Upper lobe of left lung (tissue), 6 donors: ENCODE measurements at regions not wholly inside any gene's neighbourhood (a gene's known extent, or its start where the extent isn't known, plus 50 kb on each side); places are given as distances from the start of the nearest gene placed in this dataset.

Experiments used
- ATAC-seq, 2 donors: fragments of 200-7000 bp; cut with Tn5 transposase; one replicate each; pipeline ENCODE4 v1.9.1; 2022; ENCODE audit warnings: mild to moderate bottlenecking in 2 of 2, moderate library complexity in 2 of 2; ENCODE audit not compliant: low FRiP score in 2 of 2
- DNase-seq, 2 donors: peaks; one replicate each; pipeline ENCODE4 v3.0.0-alpha.2; 2019 to 2020
- H3K27ac ChIP-seq, 4 donors: fragments of 200-600 bp; sonication (generic); one replicate each; pipeline ENCODE4 v1.5.1; 2016 to 2019
- H3K27me3 ChIP-seq, 4 donors: fragments of 200-600 bp; sonication (generic); one replicate each; pipeline ENCODE4 v1.5.1; 2017 to 2019
- H3K36me3 ChIP-seq, 4 donors: fragments of 200-600 bp; sonication (generic); one replicate each; pipeline ENCODE4 v1.5.1; 2016 to 2019
- H3K4me1 ChIP-seq, 4 donors: fragments of 200-600 bp; sonication (generic); one replicate each; pipeline ENCODE4 v1.5.1; 2018 to 2019
- H3K4me3 ChIP-seq, 4 donors: fragments of 200-600 bp; sonication (generic); one replicate each; pipeline ENCODE4 v1.5.1; 2017 to 2019; ENCODE audit warnings: mild to moderate bottlenecking in 2 of 4, moderate library complexity in 1 of 4
- H3K9me3 ChIP-seq, 4 donors: fragments of 200-600 bp; sonication (generic); one replicate each; pipeline ENCODE4 v1.5.1; 2018 to 2019
- CTCF ChIP-seq, 6 experiments: fragments of 450-650 bp in 4 of 6; fragments of 200-600 bp in 2 of 6; sonication (generic) in 2 of 6; IDR thresholded peaks; one replicate each; pipeline ENCODE4 v1.5.1; 2016 to 2019; ENCODE audit warnings: antibody characterized with exemption in 6 of 6
- EP300 ChIP-seq, 4 donors: sonication (generic); formaldehyde crosslinking; IDR thresholded peaks; one replicate each; pipeline ENCODE4 v1.5.1; 2017; ENCODE audit warnings: antibody characterized with exemption in 4 of 4, control low read depth in 2 of 4
- POLR2A ChIP-seq, 4 donors: fragments of 450-650 bp; IDR thresholded peaks; one replicate each; pipeline ENCODE4 v1.5.1; 2016 to 2017; ENCODE audit warnings: antibody characterized with exemption in 4 of 4, mild to moderate bottlenecking in 2 of 4
- POLR2AphosphoS5 ChIP-seq, 2 donors: sonication (generic); formaldehyde crosslinking; IDR thresholded peaks; one replicate each; pipeline ENCODE4 v1.5.1; 2017; ENCODE audit warnings: antibody characterized with exemption in 2 of 2
- WGBS, 2 donors: methylation state at CpG; one replicate each; pipeline ENCODE4 v1.1.5; 2017 to 2018; 5-methylcytosine and 5-hydroxymethylcytosine counted together
- donor health status: DM: no; HTN: no; CAD: no; lungs with moderate emphysema.
- donor health status: DM: no; HTN: yes; CAD: no; lungs with severe emphysema.

DNA sequence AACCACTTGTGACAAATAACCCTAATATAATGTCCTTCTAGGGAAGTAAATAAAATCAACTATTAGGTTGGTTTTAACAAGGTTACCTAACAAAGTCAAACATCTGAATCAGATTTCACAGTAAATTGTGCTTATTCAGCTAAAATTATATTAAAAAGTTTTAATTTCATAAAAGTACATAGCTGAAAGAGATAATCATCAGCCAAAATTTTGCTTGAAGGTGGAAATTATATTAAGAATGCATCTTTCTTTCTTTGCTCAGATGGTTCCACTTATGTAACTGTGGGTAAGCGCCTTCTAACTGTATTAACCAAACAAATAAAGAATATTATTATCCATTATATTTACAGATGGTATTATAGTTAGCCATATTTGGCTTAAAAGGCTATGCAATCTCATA is 2840.3 kb upstream of the PCDH20 start:
- TF ChIP-seq CTCF (IDR thresholded peaks at IDR 0.05) (no peak), POLR2A (IDR thresholded peaks at IDR 0.05) (no peak), EP300 (IDR thresholded peaks at IDR 0.05) (no peak), POLR2AphosphoS5 (IDR thresholded peaks at IDR 0.05) (no peak)

DNA sequence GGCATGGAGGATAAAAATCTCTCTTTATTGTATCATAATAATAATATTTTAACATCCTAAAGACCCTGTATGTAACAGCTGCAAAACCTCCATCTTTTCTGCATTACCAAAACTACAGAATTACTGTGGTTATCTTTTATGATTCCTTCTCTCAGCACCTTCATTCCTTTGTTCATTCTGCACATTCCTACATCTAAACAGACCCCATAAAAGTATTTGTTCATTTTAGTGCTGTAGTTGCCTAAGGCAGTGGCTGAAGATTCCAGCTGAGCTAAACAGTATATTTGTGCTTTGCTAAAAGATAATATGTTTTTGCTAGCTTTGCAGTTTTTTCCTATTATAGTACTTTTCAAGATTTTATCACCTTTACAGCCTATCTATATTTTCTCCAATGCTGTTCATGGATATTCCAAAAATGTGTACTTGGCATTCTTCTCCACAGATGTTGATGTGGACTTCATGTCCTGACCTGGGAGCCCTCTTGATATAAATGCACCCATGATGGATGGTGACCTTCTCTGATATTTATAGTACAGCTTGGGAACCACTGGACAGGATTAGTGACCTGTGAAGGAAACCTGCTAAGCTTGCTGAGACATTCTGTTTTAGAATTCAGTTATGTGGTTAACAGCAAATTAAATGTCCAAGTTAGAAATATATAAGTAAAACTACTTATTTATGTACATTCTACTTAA is 2832.9 kb upstream of the PCDH20 start:
- H3K27ac ChIP-seq, result no peak overlapping the region
- H3K9me3 ChIP-seq, result no peaks in the 10 kb centered on the region
- no peaks in the 10 kb centered on the region for H3K27me3 ChIP-seq
- no peaks in the 10 kb centered on the region for H3K36me3 ChIP-seq
- no peak for DNase-seq
- no peak for ATAC-seq
- TF ChIP-seq POLR2AphosphoS5 (IDR thresholded peaks at IDR 0.05) (no peak), EP300 (IDR thresholded peaks at IDR 0.05) (no peak), POLR2A (IDR thresholded peaks at IDR 0.05) (no peak), CTCF (IDR thresholded peaks at IDR 0.05) (no peak)
- no peaks in the 10 kb centered on the region for H3K4me1 ChIP-seq
- H3K4me3 ChIP-seq, result no peak overlapping the region

More for the DNA sequence above, 2840.3 kb upstream of the PCDH20 start:
- no peak for ATAC-seq
- Histone ChIP-seq H3K27ac (no peak overlapping the region), H3K4me1 (no peaks in the 10 kb centered on the region), H3K36me3 (no peaks in the 10 kb centered on the region), H3K9me3 (no peaks in the 10 kb centered on the region), H3K27me3 (no peaks in the 10 kb centered on the region), H3K4me3 (no peak overlapping the region)
- no peak for DNase-seq
- WGBS, 2 donors, result 79 to 83% methylated on average over 1 of the region's 1 CpG

GRCh38 chr13:64239372-64239771 is 2823.7 kb upstream of the PCDH20 start:
- DNase-seq (no peak), ATAC-seq (no peak)
- Histone ChIP-seq H3K4me3 (no peak overlapping the region), H3K27ac (no peak overlapping the region), H3K9me3 (no peaks in the 10 kb centered on the region), H3K36me3 (no peaks in the 10 kb centered on the region), H3K27me3 (no peaks in the 10 kb centered on the region), H3K4me1 (no peaks in the 10 kb centered on the region)
- 61 to 65% methylated on average over 2 of the region's 2 CpGs for WGBS, 2 donors
- no peak for TF ChIP-seq POLR2A (IDR thresholded peaks at IDR 0.05)
- TF ChIP-seq CTCF (IDR thresholded peaks at IDR 0.05), result no peak
- TF ChIP-seq POLR2AphosphoS5 (IDR thresholded peaks at IDR 0.05), result no peak
- no peak for TF ChIP-seq EP300 (IDR thresholded peaks at IDR 0.05)

- Histone ChIP-seq H3K27me3 (no peaks in the 10 kb centered on the region), H3K27ac (no peak overlapping the region), H3K9me3 (no peaks in the 10 kb centered on the region), H3K36me3 (no peaks in the 10 kb centered on the region), H3K4me1 (no peaks in the 10 kb centered on the region), H3K4me3 (no peak overlapping the region)
- ATAC-seq, result no peak
- DNase-seq, result no peak
- WGBS, 2 donors, result 81 to 92% methylated on average over 4 of the region's 4 CpGs
- no peak for TF ChIP-seq EP300 (IDR thresholded peaks at IDR 0.05)
- no peak for TF ChIP-seq POLR2A (IDR thresholded peaks at IDR 0.05)
- TF ChIP-seq CTCF (IDR thresholded peaks at IDR 0.05), result no peak
- no peak for TF ChIP-seq POLR2AphosphoS5 (IDR thresholded peaks at IDR 0.05)
Measured at GRCh38 chr13:64234255-64234654, 2818.6 kb upstream of the PCDH20 start.

GRCh38 chr13:64223016-64223415 is 2807.4 kb upstream of the PCDH20 start:
- H3K27me3 ChIP-seq, result no peaks in the 10 kb centered on the region
- TF ChIP-seq POLR2AphosphoS5 (IDR thresholded peaks at IDR 0.05) (no peak), CTCF (IDR thresholded peaks at IDR 0.05) (no peak), EP300 (IDR thresholded peaks at IDR 0.05) (no peak), POLR2A (IDR thresholded peaks at IDR 0.05) (no peak)
- ATAC-seq, result no peak
- peaks cover 0 to 3% (median 0%) of the 10 kb centered on the region in 4 donors for H3K9me3 ChIP-seq
- no peak overlapping the region for H3K27ac ChIP-seq
- DNase-seq, result no peak
- no peaks in the 10 kb centered on the region for H3K36me3 ChIP-seq
- no peaks in the 10 kb centered on the region for H3K4me1 ChIP-seq
- no peak overlapping the region for H3K4me3 ChIP-seq
- 90 to 94% methylated on average over 3 of the region's 3 CpGs for WGBS, 2 donors
